GM18907 (cell line): ENCODE measurements at regions not wholly inside any gene's neighbourhood (a gene's known extent, or its start where the extent isn't known, plus 50 kb on each side); places are given as distances from the start of the nearest gene placed in this dataset.

Experiments
- ATAC-seq: cut with Tn5 transposase; IDR thresholded peaks from one replicate; pipeline ENCODE4 v1.9.1; 2021; ENCODE audit warnings: mild to moderate bottlenecking, moderate library complexity; ENCODE audit not compliant: unreplicated experiment

DNA sequence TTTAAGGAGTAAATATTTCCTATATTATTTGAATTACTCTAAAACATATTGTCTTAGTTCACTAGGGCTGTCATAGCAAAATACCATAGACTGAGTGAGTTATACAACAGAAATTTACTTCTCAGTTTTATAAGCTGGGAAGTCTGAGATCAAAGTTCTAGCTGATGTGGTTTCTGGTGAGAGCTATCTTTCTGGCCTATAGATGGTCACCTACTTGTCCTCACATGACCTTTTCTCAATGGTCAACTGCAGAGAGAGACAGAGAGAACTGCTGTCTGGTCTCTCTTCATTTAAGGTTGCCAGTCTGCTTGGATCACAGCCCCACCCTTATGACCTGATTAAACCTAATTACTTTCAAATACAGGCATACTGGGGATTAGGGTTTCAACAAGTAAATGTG lies 490.9 kb downstream of the FBXO15 start:
- no peak for ATAC-seq

DNA sequence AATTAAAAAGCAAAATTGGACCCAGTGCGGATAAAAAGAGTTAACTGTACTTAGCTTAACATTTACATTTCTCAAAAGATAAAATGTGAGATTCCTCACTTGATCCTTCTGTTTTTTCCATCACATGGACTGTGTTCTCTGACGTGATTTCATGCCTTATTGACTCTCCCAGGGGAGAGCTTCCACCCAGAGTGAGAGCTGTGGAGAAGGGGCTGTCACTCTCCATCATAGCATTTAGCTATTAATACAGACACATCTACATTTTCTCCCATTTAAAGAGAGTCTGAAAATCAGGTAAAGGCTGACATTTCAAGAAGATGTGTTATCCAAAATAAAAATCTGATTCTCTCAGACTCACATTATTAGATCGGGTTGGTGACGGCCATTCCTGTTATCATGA lies 493.8 kb downstream of the FBXO15 start:
- ATAC-seq, result no peak

DNA sequence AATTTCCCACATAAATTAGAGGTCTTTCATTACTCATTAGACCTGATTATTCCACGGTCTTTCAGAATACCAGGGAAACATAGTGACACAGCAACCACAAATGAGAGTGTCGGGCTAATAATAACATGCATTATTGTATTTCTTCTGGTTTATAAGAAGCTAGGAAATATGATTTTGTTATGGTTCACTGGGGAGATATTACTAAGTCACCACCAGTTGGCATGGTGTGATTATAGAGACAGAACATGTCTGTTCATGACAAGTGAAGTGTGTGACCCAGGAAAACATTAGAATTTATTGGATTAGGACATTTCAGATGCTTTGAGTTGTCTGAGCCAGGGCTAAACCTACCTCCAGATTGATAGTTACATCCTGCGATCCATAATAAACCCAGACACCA lies 494.4 kb downstream of the FBXO15 start:
- ATAC-seq, result no peak

DNA sequence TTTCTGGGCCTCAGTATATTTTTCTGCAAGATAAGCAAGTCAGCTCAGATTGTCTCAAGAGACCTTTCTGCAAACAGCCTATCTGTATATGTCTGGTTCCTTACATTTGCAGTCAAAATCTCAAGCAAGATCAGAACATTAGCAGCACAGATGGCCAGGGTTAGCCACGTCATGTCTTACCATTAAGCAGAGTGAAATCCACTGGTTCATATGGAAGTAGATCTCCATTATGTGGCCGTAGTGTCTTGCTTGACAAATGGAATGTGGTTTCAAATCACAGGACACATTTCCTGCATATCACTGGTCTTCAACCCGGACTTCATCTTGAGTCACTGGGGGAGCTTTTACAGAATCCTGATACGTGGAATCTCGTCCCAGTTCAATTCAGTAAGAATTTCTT lies 500.2 kb downstream of the FBXO15 start:
- ATAC-seq, result no peak

DNA sequence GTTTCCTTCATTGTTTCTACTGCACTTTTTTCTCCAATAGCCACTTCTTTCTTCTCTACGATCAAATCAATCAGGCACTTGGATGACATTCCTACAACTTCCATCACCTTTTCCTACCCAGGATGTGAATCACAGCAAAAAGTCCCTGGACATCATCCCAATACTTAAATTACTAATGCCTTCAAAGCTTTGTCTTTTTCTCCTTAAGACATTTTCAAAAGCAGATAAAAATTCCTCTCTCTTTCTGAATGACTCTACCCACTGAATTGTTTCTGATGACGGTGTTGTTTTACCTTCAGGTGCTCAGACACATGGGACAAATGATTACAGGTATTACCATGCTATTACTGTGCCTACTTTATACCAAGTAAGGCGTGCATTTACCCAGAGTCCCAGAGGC lies 500.9 kb downstream of the FBXO15 start:
- ATAC-seq, result no peak

DNA sequence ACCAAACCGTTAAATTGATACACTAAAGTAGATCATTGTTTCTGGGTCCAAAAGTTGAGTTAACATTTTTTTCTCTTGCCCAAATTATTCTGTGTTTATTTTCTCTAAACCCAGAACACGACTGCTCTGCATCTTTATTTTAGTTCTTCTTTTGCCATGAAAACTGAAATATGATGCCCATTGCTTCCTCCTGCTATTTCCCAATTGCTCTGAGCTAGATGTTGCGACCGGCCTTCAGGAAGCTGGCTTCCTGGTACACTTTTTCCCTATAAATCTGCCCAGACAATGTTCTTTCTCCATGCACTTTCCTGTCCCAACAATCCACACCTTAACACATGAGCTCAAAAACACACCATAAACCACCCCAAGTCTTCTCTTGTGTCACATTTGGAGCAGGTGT lies 501.4 kb downstream of the FBXO15 start:
- no peak for ATAC-seq

DNA sequence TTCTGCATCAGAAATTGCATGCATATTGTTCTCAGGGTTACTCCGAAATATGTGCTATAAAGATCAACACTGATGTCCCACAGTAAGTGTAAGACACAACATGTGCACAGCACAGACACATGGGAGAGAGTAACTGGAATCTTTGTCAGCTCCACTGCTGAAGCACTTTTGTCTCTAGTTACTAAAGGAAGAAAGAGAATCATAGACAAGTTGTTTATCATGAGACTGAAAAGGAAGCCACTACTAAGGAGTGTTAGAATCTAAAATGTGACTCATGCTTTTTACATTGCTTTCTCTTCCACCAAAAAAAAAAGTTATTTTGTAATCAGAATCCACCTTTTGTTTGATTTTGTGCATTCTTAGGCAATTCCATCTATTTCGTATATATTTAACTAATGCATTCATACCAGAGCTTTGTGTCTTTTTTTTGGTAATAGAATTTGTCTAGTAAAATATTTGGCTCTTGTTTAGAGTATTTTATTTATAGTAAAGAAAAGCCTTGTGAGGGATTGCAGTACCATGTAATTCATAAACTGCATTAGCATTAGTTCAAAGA lies 502.4 kb downstream of the FBXO15 start:
- ATAC-seq, result no peak

DNA sequence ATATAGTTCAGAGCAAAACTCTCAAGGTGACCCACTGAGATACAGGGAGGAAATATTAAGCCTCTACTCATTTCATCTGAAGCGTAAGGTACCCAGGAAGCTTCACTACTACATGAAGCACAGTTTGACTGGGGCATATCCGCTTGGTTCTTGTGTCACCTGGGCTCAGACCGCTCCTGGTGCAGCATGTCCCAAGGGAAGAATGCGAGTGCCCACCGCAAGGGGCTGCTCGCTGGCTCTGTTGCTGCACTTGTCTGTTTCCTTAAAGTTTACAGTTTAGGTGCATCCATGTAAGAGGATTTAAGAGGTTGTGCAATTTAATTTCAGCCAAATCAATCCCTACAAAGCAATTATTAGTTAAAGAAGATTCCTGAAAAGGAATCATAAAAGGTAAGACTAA lies 507.8 kb downstream of the FBXO15 start:
- no peak for ATAC-seq

DNA sequence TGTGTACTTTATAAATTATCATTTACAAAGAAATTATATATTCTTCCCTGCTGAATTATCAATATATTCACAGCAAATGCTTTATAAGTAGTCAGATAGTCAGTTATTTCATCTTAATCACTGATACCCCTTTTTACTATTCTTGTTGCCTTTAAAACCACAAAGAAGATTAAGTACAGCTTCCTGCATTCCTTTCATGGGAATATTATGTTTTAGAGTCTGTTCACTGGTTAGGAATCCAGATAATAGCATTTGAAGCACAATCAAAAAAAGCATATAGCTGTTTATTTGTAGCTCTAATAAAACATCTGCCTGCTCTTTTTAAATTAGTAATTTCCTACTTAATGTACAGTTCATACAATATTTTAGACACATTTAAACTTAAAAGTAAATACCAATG lies 508.9 kb downstream of the FBXO15 start:
- ATAC-seq, result no peak

DNA sequence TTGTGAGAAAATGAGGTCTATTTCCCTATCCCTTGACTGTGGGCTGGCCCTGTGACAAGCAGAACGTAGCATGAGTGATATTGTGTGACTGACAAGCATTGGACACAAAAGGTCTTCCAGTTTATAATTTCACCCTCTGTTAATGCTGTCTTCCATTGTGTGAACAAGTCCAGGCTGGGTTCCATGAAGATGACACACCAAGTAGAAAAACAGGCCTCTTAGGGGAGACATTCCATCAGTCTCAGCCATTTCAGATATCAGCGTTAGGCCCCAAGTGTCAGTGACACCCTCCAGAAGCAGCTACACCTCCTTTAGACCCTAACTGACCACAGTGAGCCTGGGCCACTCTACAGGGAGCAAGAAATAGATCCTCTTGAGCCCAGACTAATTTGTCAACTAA lies 511.3 kb downstream of the FBXO15 start:
- ATAC-seq, result no peak

DNA sequence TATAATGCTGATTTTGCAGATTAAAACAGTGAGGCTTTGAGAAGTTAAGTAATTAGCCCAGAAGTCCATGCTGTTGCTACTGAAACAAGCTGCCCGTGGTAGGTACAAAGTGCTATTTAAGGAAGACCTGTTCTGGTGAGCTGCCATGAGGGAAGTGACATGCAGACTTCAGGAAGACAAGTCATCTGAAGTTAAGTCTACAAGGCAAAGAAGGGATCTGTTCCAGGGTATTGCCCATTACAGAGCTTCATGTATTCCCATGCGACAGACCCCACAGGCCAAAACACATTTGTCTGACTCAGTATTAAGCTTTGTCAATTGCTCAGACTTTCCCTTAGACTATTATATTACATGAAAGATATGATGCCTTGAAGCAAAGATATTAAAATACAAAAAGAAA lies 520.8 kb downstream of the FBXO15 start:
- no peak for ATAC-seq

DNA sequence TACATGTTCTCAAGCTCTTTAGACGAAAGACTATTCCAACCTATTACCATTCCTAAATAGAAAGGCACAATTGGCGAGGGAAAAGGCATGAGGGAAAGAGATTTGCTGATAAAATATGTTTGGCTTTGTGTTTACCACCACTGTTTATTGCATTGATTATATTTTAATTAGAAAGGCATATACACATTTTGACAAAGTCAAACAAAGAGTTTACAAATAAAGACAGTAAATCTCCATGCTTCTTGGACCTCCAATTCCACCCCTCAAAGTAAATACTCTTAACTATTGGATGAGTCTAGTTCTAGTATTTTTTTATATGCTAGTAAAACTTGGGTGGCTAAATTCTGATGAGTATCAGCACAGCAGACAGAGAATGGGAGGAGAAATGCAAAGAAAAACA lies 521.4 kb downstream of the FBXO15 start:
- ATAC-seq, result no peak

DNA sequence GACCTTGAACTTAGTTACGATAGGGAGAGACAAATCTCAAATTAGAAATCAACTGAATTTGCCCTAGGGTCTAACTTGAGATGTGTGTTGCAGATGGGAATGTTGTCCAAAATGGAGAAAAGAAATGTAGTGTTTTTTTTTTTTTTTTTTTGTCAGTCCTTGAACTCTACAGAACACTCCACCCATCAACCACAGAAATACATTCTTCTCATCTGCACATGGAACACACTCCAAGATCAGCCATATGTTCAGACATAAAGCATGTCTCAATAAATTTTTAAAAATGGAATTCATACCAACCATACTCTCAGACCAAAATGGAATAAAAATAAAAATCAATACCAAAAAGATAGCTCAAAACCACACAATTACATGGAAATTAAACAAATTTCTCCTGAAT lies 526.5 kb downstream of the FBXO15 start:
- no peak for ATAC-seq

DNA sequence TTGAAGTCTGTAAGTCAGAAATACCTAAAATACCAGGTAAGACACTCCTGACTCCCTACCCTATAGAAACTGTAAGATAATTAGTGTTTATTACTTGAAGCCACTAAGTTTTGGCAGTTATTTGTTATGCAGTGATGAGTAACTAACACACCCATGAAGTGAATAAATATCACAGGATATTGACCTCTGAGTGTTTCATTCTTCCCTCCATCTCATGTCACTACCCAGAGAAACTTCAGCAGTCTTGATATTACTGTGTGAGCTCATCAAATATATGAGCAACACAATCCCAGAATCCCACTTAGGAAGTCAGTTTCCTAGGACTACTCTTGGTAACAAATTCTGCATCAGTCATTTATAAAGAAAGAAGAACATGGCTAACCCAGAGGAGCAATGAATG lies 529.7 kb downstream of the FBXO15 start:
- ATAC-seq, result no peak

DNA sequence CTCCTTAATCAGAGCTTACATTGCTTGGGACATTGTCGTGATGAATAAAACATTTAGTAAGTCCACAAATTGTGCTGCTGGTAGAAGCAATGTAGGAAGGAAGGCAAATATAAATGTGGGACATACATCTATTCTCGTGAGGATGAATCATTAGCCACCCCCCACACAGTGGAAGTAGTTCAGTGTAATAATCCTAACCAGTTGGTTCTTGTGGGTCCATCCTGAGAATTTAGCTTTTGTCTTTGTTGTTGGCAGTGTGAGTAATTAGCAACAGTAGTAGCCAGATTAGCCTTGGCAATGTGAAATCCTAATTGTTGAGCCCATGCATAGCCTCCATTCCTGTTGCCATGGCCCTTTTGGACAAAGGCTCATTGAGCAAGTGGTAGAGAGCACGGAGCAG lies 532.1 kb downstream of the FBXO15 start:
- ATAC-seq, result no peak

DNA sequence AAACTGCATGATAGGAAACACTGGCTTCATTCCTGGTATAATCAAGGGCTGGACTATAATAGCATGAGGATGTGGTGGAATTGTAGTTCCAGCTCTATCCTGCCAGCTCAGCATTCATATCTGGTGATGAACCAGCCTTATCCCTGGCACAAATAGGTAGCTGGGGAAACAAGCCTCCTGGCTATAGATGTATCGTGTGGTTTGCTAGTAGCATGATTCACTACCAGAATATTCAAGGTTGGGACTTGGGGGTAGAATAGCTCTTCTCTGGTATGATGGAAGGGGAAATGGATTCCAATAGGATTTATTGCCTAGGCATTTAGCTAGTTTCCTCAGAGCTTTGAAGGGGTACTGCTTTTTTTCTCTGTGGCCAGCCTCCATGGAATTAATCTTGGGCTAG lies 532.8 kb downstream of the FBXO15 start:
- ATAC-seq, result no peak

DNA sequence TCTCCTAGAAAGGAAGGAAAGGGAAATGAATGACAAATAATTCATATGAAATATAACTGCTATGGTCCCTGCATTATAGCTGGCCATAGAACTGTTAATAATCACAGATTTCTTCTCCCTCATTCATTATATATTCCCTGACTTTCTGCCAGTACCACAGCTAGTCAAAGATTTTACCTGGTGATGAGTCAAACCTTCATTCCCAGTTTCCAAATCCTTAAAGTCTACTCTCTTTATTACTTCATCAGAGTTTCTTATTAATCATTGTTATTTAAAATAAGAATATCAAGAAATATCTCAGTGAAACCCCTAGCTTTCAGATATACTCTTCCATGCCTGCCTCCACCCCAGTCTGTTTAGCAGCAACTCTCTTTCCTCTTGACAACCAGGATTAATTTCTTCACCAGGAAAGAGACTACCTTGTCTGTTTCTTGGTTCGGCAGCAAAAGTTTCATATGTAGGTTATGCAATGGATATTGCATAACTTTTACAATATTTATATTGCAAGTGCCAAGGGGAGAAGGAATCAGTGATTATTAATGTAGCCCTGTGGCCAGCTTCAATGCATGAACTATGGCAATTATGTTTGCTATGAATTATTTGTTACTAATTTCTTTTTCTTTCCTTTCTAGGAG lies 533.8 kb downstream of the FBXO15 start:
- ATAC-seq, result no peak

DNA sequence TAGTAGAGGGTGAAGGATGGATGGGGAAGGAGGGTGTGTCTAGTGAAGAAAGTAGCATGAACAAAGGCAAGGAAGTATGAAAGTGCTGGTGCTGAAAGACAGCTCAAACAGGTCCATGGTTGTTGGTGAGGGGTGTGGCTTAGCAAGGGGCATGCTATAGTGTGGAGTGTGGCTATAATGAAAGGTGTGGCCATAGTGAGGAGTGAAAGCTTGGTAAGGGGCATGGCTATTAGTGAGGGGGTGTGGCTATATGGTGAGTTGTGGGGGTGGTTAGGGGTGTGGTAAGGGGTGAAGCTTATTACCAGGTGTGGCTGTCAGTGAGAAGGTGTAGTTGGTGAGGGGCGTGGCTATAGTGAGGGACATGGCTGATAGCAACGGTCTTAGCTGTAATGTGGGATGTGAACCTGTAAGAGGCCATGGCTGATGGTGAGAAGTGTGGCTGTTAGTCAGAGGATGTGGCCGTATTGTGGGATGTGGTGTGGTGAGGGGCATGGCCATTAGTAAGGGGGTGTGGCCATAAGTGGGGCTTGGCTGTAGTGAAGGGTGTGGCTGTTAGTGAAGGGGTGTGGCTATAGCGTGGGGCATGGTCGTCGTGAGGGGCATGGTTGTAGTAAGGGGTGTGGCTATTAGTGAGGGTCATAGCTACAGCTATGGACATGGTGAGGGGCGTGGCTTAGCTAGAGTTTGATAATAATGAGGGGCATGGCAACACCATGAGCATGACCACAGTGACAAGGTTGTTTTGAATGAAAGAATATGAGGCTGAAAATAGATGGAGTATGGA lies 549.6 kb downstream of the FBXO15 start:
- ATAC-seq, result no peak

DNA sequence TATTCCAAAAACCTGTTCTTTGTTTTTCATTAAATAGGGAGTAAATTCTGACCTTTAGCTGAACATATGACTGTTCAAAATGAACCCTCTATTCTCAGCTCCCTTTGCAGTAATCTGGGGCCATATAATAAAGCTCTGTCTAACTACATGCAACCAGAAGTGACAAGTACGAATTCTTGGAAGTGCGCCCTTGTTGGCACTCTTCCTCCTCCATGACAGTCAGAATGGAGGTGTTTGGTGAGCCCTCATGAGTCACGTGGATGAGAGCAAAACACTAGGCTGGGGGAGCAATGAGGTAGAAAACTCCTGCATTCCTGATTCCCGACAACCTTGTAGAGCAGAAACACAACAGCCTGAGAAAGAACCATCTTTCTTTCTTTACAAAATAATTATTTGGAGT lies 552.9 kb downstream of the FBXO15 start:
- no peak for ATAC-seq

DNA sequence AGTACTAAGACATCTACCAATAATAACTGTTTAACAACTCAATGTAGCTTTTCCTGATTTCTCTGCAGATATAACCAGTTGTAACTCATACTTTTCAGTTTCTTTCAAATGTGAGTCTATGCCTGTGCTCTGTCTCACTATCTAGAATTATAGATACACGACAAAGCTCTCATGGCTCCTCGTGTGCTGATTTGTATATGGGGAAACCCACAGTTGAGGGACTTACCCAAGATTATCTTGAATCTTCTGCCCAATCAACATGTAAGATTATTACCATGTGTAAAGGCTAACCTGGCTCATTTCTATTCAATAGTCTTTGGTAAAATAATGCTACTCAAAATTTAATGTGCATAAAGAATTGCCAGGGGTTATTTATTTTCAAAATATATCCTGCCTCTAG lies 554.4 kb downstream of the FBXO15 start:
- no peak for ATAC-seq

DNA sequence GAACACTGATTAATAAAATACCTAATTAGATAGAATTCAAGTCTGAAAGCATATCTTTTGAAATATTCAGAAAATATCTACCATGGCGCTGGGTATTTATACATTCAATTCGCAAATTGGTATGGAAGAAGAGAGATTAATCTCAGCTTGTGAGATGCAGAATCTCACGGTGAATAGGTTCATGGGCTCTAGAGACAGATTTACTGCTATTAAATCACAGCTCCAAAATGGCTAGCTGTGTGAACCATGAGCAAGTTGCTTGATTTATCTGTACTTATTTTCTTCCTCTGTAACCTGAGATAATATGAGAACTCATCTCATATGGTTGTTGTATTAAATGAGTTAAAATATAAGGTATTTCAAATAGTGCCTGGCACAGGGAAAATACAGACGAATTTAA lies 556.7 kb downstream of the FBXO15 start:
- no peak for ATAC-seq

DNA sequence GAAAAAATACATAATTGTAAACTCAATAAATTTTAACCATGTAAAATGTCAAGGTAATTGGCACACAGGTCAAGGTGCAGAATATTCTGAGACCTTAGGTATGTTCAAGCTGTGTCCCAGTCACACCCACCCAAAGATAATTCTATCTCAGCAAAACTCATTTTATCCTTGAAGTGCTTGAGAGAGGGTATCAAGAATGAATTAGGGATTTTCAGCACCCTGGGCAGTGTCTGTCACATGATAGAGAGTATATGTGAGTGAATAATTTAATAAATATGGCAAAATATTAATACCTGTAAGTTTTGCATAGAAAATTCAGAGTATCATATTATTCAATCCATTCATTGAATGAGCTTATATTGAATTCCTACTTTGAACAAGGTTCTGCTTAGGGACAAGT lies 567.9 kb downstream of the FBXO15 start:
- no peak for ATAC-seq

DNA sequence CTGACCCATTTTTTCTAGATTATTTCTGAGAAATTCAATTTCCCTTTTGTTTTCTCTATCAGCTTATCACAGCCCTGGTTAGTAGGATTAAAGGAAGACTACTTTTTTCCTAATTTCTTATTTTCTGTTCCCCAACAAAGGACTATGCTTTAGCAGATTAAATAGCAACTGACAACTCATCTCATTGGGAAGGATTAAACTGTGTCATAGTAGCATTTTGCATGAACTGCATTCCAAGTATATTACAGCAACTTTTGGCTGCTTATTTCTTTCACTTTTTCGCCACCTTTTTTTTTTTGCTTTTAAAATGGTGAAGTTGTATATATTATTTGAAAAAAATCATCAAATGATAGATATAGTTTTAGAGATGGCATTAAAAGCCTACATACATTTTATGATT lies 570.3 kb downstream of the FBXO15 start:
- no peak for ATAC-seq
